NCI-H526 treated with DMSO at 0.1 percent for 48 hours (cell line): ENCODE measurements at regions not wholly inside any gene's neighbourhood (a gene's known extent, or its start where the extent isn't known, plus 50 kb on each side); places are given as distances from the start of the nearest gene placed in this dataset.

ENCODE experiments used
- DNase-seq: peaks from one replicate; lab custom pipeline; 2025; lab: John Stamatoyannopoulos, UW

DNA sequence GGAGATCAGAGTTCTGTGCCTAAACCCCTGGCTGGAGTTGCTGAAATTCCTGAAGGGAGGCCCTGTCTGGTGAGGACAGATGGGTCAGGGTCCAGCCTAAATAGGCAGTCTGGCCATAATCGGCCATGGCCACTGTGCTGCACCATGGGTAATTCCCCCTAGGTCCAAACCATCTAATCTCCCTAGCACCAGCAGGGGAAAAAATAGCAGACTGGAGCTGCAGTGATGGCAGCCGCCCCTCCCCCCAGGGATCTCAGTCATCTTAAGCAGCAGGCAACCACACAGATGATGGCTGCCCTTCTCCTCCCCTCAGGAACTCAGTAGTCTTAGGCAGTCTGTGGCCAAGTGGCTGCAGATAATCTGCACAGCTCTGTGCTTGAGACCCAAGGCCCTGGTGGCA, 68.4 kb upstream of the CD96 start:
- DNase-seq: no peak

DNA sequence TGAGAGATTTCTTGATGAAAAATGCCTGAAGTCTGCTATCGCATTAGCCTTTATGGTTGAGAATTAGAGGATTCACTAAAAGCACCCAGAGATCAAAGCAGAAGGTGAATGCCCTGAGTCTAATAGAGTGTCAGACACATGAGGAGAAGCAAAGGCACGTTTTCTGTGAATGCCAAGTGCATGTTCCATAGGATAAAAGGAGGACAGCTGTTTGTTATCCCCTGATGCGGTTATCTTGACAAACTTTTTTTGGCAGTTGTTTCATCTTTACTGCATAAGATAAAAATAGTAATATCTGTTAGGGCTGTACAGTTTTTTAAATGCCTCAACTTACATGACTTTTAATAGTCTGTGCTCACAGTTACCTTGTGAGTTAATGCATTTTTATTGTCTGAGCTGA, 65.3 kb upstream of the CD96 start:
- DNase-seq: no peak

DNA sequence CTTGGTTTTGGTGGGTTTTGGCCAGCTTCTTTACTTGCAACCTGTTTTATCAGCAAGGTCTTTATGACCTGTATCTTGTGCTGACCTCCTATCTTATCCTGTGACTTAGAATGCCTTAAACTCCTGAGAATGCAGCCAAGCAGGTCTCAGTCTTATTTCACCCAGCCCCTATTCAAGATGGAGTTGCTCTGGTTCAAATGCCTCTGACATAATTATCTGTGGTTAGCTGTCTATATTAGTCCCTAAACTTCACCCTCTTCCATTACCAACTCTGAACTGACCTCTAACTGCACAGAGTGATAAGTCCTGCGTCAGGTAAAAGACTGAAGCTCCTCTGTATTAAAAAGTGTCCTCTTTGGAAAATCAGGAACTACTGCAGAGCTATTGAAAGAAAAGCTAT, 61.9 kb upstream of the CD96 start:
- no peak for DNase-seq

DNA sequence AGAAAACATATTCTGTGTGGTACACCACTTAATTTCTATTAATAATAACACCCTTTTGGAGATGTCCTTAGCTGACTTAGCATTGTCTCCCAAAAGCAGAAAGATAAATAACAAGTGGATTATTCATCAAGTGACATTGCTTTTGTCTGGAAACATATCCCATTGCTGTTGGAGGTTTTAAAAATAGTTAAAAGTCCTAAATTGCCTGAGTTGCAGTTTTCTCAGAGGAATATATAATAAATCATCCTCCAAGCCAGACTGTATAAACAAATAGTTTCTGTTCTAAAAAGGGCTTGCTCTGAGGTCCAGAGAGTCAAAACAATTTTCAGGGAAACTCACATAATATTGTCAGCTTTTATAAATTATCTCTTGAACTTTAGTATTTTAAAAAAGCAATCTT, 60.4 kb upstream of the CD96 start:
- DNase-seq: no peak

DNA sequence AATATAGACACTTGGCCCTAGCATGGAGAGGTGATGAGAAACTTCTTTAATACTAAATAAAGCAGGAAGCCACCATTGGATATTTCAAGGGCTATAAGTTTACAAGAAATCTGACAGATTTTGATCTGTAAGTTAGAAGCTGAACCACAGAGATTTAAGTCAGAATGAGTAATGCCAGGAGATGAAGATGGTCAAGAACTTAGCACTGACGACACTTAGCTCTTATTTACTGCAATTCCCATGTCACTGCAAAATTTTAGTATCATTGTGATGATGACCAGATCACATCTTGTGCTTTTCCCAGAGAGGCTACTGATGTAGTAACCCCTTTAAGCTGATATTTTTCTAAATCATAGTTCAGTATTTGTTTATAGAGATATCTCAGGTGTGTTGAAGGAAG, 59.4 kb upstream of the CD96 start:
- DNase-seq: no peak

DNA sequence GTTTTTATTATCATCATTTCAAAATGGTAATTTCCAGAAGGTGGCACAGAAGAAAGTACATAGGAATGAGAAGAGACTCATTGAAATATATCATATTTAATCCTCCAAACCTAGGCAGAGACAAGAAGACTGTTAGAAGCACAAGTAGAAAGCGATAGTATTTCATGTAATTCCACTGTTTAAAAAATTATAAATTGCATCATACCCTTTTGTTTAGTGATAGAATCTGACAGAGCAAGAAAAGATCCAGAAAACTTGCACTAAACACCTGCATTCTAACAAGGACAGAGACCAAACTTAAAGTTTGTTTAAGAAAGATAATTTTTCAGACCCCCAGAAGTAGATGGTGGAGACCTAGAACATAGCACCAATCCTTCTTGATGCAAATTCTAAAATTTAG, 56.9 kb upstream of the CD96 start:
- no peak for DNase-seq
